NCI-H1930 (cell line): ENCODE measurements at regions not wholly inside any gene's neighbourhood (a gene's known extent, or its start where the extent isn't known, plus 50 kb on each side); places are given as distances from the start of the nearest gene placed in this dataset.
"Not testable (repeated sequence)": the region's sequence is repeated elsewhere in the genome, so short reads cannot be mapped to it uniquely, and the experiment has no call there.

ENCODE experiments used
- DNase-seq, 2 experiments: peaks; one replicate each; lab custom pipeline; 2025; lab: John Stamatoyannopoulos, UW

DNA sequence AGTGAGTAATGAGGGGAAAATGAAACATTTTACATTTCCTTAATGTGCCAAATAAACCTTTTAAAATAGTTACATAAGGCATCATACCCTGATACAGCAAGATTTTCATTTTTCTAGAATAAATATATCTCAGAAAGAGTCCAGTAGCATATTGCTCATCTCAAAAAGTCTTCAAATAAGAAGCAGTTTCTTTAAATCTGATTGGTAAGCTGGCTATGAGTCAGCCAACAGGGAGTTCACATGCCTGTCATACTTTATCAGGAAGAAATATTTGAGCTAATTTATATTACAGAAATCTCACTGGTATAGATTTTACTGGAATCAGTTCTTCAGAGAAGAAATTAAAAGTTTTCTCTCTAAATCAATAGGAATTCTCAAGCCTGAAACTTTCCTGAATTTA is 258.1 kb downstream of the C11orf87 start:
- DNase-seq = no peak

DNA sequence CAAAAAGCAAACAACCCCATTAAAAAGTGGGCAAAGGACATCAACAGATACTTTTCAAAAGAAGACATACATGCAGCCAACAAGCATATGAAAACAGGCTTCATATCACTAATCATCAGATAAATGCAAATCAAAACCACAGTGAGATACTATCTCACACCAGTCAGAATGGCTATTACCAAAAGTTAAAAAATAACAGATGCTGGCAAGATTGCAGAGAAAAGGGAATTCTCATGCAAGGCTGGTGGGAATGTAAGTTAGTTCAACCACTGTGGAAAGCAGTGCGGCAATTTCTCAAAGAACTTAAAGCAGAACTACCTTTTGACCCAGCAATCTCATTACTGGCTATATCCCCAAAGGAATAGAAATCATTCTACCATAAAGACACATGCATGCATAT is 260.8 kb downstream of the C11orf87 start:
- not testable (repeated sequence) for DNase-seq

DNA sequence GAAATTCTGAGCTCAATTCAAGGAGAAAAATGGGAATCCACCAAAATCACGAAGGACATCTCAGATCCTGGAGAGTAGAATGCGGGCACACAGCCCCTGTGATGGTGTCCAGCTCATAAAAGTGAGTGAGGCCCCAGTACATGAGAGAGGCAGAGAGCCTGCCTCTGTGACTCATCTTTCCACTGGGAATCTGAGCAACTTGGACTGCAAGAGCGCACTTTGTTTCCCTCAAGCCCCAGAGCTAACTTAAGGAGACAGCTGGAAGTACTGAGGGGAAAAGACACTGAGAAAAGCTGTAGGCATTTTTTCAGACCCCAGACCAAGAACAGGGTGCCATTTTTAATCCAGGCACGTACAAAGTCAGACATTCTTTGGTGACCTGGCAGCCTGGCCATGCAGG is 273.7 kb downstream of the C11orf87 start:
- no peak for DNase-seq

DNA sequence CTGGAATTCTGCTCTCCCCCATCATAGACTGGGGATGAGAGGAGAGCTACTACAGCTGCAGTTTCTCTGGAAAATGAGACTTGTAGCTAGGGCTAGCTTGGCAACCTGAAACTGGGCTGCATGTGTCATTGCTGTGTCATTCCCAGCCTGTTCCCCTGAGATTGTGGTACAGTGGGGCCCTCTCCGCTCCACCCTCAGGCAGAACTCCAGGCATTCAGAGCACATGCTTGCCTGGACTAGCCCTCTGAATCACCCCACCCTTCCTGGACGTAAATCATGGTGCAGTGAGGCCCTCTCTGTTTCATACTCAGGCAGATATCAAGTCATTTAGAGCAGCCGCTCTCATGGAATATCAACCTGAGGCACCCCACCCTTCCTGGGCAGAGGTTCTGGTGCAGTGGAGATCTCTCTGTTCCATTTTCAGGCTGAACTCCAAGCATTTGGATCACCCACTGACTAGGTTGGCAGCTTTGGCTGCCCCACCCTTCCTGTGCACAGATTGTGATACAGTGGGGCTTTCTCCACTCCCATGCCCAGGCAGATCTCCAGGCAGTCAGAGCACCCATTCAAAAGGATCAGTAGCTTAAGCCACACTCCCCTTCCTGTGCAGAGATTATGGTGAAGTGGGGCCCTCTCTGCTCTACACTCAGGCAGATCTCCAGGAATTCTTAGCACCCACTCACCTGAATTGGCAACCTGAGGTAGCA is 274.4 kb downstream of the C11orf87 start:
- DNase-seq = no peak

DNA sequence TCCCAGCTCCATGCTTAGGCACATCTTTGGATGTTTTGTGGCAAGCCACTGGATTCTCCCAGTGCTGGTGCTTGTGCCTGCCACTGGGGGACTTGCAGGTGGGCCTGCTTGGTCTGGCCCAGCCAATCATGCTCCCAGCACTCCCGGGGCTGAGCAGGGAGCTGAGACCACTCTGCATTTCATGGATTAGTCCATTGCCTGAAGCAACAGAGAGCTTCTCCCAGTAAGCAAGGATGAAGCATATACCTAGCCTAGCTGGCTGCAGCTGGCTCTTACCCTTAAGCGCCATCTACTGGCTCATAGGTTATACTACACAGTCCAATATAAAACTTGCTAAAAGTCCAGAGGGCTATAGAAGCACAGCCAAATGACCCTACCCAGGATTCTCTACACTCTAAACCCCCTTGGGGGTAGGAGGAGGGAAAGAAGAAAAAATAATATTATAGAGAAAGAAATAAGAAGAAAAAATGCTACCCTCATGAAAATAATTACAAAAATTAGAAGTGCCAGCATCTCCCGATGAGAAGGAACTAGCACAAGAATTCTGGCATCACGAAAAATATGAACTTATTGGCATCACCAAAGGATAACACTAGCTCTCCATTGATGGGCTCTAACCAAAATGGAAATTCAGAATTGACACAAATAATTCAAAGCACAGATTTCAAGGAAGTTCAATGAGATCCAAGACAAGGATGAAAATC is 275.3 kb downstream of the C11orf87 start:
- DNase-seq = no peak

DNA sequence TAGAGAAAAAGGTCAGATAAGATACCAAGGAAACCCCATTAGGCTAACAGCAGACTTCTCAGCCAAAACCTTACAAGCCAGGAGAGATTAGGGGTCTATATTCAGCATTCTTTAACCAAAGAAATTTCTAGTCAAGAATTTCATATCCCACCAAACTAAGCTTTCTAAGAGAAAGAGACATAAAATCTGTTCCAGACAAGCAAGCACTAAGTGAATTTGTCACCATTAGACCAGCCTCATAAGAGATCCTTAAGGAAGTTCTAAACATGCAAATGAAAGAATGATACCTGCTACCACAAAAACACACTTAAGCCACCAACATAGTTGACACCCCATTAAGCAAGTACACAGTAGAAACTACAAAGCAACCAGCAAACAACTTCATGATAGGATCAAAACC is 276.2 kb downstream of the C11orf87 start:
- DNase-seq = no peak

DNA sequence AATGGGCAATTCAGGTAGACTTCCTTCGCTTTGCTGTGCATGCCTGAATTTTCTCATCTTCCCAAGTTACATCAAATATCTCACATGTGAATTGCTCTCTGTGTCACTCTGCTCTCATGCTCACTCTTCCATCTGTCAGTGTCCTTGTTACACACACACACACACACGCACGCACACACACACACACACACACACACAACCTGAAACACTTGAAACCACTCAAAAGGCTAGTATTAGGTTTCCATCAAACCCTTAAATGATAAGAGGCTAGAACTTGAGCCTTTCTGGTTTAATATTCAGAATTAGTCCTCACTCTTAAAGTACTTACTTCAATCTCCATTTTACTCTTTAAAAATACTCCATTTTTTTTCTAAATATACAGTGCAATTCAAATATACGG is 282.4 kb downstream of the C11orf87 start:
- no peak for DNase-seq

DNA sequence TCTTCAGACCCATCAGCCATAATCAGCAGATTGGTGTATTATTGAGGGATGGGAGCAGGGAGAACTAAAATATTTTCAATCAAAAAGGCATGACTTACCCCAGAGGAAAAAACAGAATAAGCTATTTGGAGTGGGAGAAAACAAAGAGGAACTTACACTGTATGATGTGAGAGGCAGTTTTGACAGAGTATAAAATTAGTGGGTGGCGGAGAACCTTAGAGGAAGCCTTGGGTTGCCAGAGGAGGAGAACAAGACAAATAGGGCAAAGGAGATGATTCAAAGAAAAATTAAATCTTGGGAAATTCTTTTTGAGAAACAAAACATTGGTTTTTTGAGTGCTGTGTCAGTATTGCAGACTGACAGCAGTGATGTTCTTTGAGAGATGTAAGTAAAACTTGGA is 285.0 kb downstream of the C11orf87 start:
- no peak for DNase-seq

DNA sequence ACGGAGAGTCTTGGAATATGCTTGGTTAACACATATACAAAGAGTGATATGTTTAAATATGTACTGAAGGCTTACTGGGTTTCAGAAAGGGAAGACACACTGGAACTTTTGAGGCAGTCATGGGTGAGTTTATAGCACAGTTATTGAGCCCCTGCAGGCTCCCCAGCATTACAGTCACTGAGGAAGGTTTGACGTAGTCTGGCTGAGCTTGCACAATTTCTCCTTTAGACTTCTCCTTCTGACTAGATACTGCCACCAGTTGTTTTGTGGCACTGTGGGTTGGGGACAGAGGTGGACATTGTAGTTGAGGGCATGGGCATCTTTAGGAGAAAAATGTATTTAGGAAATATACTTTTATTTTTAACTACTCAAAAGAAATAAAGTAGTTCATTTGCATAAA is 285.4 kb downstream of the C11orf87 start:
- DNase-seq = no peak

DNA sequence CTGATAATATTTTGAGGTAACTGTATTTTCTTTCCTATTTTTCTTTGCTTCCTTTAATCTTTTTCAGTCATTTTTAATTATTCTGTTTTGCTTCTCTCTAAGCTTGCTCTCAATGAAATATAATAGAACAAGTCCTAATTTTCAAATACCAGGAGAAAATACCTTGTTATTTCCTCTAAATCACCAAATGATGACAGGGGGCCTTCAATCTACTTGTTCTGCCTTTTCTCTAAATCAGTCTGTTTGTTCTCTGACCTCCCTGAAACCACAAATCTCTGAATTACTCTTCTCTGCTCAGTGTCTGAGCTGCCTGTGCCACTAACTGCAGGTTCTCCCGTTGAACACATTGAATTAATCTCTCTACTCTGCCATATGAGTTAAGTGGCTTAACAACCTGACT is 286.2 kb downstream of the C11orf87 start:
- DNase-seq = no peak

DNA sequence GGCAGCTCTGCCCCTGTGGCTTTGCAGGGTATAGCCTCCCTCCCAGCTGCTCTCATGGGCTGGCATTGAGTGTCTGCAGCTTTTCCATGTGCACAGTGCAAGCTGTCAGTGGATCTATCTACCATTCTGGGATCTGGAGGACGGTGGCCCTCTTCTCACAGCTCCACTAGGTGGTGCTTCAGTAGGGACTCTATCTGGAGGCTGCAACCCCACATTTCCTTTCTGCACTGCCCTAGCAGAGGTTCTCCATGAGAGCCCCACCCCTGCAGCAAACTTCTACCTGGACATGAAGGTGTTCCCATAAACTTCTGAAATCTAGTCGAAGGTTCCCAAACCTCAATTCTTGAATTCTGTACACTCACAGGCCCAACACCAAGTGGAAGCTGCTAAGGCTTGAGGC is 292.5 kb downstream of the C11orf87 start:
- not testable (repeated sequence) for DNase-seq

DNA sequence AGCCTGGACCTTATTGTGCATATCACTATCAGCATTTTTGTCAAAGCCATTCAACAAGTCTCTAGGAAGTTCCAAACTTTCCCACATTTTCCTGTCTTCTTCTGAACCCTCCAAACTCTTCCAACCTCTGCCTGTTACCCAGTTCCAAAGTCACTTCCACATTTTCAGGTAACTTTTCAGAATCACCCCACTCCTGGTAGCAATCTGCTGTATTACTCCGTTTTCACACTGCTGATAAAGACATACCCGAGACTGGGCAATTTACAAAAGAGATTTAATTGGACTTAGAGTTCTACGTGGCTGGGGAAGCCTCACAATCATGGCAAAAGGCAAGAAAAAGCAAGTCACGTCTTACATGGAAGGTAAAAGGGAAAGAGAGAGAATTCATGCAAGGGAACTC is 293.4 kb downstream of the C11orf87 start:
- DNase-seq = not testable (repeated sequence)

DNA sequence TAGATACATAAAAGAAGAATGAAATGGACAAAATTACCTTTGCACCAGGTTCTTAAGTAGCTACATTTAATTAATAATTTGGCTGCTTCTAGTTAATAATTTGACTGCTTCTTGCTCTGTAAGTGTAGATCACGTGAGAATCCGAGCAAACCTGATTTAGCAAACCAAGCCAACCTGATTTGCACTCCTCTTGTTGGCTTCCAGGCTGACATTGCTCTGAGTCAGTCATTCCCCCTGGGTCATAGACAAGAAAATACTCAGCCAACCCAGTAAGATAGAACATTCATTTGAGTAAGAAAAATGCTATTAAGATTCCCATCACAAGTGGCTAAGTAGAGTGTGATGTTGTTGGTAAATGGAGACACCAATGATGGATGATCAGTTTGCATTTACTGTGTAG is 304.1 kb downstream of the C11orf87 start:
- DNase-seq = no peak

DNA sequence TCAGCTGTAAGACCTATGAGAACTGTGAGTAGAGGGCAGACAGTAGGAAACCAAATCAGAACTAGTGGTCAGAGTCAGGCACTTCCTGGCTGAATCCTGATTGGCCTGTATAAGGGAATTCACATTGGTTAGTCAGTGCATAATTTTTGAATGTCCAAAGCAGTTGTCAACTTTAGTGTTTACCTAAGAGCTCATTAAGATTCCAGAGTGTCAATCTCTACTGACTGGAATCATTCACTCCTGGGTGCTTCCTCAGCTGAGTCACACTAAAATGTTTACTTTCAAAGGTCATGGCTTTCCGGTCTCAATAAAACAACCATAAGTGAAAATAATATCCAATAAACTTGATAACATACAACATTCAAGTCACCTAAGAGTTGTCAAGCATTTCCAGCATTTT is 306.1 kb downstream of the C11orf87 start:
- no peak for DNase-seq

DNA sequence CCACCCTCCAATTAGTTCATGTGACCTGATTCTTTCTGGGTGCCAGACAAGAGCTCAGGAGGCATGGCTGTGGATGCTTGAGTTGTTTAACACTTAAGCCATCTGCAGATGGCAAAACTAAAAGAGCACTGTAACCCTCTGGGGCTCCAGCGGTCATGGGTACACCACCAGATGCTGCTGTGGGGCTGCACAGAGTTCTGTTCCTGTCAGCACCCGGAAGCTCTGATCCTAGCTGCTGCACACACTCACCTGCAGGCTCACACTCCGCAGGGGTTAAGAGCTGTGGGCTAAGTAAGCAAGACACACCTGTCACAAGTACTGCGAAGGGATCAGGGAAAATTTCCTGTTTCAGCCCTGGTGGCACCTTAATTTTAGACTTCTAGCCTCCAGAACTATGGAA is 307.8 kb downstream of the C11orf87 start:
- DNase-seq = no peak

DNA sequence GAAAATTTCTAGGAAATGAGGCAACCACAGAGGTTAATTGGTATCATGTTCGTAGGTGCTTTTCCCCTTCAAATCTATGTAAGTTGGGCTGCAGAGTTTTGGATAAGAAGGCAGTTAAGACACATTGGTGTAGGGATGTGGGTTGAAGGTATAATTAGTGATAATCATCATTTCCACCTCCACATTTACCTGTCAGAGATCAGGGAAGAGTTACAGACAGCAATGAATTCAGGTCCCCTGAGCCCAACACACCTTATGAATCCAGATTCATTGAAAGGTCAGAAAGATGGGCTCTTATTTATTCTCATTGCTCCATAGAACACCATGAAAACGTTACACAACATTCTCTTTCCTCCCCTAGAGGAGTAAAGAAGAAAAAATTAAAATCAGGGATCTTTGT is 308.7 kb downstream of the C11orf87 start:
- DNase-seq = no peak

DNA sequence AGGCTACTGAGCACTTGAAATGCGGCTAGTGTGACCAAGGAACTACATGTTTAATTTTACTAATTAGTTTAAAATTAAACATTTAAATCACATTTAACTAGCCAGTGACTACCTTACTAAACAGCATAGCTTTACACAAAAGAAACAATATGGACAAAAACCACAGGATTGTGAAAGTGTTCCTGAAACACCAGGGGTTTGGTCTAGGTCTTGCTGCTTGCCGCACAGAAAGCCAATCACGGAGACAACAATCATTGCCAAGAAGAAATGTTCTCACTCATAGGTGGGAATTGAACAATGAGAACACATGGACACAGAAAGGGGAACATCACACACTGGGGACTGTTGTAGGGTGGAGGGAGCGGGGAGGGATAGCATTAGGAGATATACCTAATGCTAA is 309.5 kb downstream of the C11orf87 start:
- no peak for DNase-seq

DNA sequence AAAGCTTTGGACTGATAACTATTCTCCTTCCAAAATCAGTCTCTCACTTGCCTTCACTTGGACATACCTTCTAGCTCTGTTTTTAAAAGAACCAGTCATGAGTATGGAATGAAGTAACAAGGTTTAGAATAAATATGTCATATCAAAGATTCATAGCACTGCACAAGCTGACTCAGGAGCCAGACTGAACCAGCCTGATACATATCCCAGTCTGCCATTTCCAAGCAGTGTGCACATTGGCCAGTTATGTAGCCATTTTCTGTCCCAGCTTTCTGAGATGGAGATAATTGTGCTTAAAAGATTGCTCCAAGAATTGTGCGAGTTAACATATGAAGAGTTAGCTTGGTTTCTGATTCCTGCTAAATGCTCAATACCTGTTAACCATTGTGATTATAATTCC is 311.3 kb downstream of the C11orf87 start:
- DNase-seq = no peak

DNA sequence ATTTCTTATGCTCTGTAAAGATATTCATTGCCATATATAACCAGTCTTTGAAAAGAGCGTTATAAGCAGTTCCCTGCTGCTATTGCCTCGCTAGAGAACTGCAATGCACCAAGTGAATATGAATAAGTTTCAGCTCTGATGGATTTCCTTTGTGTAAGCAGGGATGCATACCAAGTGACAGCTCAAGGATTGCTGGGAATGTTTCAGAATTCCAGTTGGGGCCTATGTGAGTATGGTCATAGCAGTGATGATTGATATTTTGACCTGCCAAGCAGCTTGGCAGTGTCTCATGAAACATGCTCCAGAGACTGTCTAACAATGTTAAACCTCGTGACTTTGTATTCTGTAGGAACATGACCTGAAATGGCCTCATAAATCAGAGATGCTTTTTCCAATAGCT is 312.6 kb downstream of the C11orf87 start:
- DNase-seq = no peak

DNA sequence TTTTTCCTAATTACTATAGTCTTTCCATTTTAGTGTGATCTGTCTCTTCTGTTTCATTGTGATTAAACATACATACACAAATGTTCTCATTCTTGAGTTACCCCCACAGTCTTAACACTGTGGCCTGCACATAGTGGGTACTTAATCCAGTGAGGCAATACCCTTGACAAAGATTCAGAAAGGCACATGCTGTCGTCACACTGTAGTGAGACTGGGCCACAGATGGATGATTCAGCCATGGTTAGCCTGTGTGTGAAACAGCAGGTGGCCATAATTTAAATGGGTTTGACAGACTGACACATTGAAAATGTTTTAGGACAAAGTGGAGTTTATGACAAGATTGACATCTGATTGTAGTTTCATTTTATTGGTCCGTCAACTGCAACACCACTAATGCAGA is 313.1 kb downstream of the C11orf87 start:
- DNase-seq = no peak

DNA sequence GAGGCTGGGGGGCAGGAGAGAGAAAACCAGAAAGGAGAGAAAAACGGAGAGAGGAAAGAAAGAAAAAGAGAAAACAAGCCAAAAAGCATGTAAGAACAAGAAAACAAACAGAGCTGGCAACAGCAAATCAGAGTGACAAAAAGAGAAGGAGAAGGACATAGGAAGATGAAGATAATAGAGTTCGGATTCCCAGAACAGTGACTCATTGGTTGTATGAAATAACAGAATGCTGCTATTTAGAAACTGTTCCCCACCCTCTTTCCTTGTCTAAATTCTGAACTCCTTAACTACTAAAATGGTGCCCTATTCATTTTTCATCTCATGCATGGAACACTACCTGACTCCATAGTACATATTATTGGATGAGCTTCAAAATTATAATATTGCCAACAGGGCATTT is 317.4 kb downstream of the C11orf87 start:
- DNase-seq = no peak

DNA sequence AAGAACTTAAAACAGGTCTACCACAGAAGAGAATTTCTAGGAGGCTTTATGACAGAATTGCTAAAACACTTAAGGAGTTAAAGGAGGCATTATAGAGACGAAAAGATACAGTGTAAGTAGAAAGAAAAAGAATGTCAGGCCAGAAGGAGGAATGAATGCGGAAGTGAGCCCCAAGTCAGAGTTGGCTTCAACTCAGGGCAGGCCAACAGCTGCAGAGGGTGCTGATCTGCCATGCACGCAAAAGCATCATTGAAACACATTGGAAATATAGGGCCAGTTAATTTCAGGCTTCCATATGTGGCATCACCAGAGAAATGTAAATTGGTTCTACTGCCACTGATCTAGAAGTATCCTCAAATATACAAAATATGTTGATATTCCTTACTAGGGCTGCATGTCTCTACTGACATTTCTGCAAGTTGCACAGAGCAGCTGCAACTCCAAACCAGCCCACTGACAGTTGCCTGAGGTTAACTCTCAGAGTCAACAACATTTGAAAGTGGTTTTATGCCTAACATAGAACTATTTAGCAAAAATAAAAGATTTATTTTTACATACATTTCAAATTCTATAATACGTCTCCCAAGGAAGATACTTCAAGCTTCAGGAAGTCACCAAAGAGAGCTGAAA is 324.1 kb downstream of the C11orf87 start:
- no peak for DNase-seq

DNA sequence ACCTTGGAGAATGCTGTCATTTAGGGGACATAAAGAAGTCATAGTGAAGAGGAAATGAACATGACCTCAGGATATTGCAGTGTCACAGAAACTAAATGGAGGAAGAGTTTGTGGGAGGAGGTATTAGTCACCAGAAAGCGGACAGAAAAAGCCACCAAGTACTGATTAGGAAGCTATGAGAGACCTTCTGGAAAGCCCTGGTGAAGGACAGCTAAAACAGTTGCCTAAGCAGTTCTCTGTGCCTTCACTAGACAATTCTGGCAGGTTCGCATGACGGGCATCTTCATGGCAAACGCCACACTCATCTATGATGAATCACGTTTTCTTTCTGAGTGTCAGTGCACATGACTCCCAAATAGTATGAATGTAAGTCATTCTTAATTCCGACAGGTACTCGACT is 325.8 kb downstream of the C11orf87 start:
- no peak for DNase-seq

DNA sequence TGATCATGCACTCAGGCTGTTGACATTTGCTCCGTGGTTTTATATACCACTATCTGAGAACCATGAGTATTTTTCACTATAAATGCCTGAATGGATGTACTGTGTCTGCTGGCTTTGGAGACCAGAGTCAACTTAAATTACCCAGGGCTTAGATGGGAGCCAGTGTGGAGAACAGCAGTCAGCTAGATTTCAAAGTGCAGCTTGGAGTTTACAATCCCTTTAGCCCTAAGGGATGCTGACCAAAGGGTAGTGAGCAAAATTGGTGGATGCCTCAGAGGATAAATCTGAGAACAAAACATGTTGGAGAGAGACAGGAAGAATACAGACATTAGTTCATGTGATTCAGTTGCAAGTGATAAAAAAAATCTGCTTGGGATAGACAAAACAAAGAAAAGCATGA is 327.5 kb downstream of the C11orf87 start:
- DNase-seq = no peak
